Immature natural killer cell (primary cell): ENCODE measurements at regions not wholly inside any gene's neighbourhood (a gene's known extent, or its start where the extent isn't known, plus 50 kb on each side); places are given as distances from the start of the nearest gene placed in this dataset.
"Not testable (repeated sequence)": the region's sequence is repeated elsewhere in the genome, so short reads cannot be mapped to it uniquely, and the experiment has no call there.

Experiments used
- DNase-seq, 3 donors: peaks; one replicate each; pipeline ENCODE4 v3.0.0; 2022; ENCODE audit warnings: mixed read lengths in 1 of 3
- H3K27ac Mint-ChIP-seq, 6 donors: one replicate each; pipeline ENCODE4 v1.8.0; 2020; ENCODE audit warnings: mixed read lengths in 6 of 6, mild to moderate bottlenecking in 5 of 6, inconsistent platforms in 4 of 6, moderate library complexity in 3 of 6
- H3K27me3 Mint-ChIP-seq, 3 donors: one replicate each; pipeline ENCODE4 v1.8.0; 2020 to 2021; ENCODE audit warnings: low read depth in 3 of 3, mild to moderate bottlenecking in 3 of 3, mixed read lengths in 3 of 3, moderate library complexity in 3 of 3, inconsistent platforms in 1 of 3
- H3K36me3 Mint-ChIP-seq, 3 donors: one replicate each; pipeline ENCODE4 v1.8.0; 2020; ENCODE audit warnings: mixed read lengths in 3 of 3, inconsistent platforms in 2 of 3, mild to moderate bottlenecking in 2 of 3
- H3K4me1 Mint-ChIP-seq, 2 donors: one replicate each; pipeline ENCODE4 v1.8.0; 2020; ENCODE audit warnings: inconsistent platforms in 2 of 2, mild to moderate bottlenecking in 2 of 2, mixed read lengths in 2 of 2, moderate library complexity in 1 of 2
- H3K4me3 Mint-ChIP-seq, 5 donors: one replicate each; pipeline ENCODE4 v1.8.0; 2020; ENCODE audit warnings: mild to moderate bottlenecking in 5 of 5, mixed read lengths in 5 of 5, inconsistent platforms in 3 of 5, moderate library complexity in 3 of 5
- H3K9me3 Mint-ChIP-seq, 6 donors: one replicate each; pipeline ENCODE4 v1.8.0; 2020; ENCODE audit warnings: mild to moderate bottlenecking in 6 of 6, mixed read lengths in 6 of 6, inconsistent platforms in 4 of 6, moderate library complexity in 3 of 6

GRCh38 chr1:161454865-161455707, 50.2 kb upstream of the FCGR2A start:
- not testable (repeated sequence) for H3K27ac Mint-ChIP-seq, H3K4me1 Mint-ChIP-seq, DNase-seq, H3K9me3 Mint-ChIP-seq, H3K4me3 Mint-ChIP-seq, H3K27me3 Mint-ChIP-seq, H3K36me3 Mint-ChIP-seq

- H3K9me3 Mint-ChIP-seq, H3K27me3 Mint-ChIP-seq, H3K27ac Mint-ChIP-seq, H3K4me3 Mint-ChIP-seq, H3K4me1 Mint-ChIP-seq, H3K36me3 Mint-ChIP-seq, DNase-seq: not testable (repeated sequence)
Measured at GRCh38 chr1:161453950-161454864, 51.0 kb upstream of the FCGR2A start.

- DNase-seq, H3K27ac Mint-ChIP-seq, H3K9me3 Mint-ChIP-seq, H3K4me3 Mint-ChIP-seq, H3K4me1 Mint-ChIP-seq, H3K27me3 Mint-ChIP-seq, H3K36me3 Mint-ChIP-seq: not testable (repeated sequence)
Measured at GRCh38 chr1:161451698-161452348, 53.4 kb upstream of the FCGR2A start.

- H3K27me3 Mint-ChIP-seq, H3K9me3 Mint-ChIP-seq, H3K36me3 Mint-ChIP-seq, H3K27ac Mint-ChIP-seq, H3K4me3 Mint-ChIP-seq, DNase-seq, H3K4me1 Mint-ChIP-seq: not testable (repeated sequence)
Measured at GRCh38 chr1:161447760-161448332, 57.4 kb upstream of the FCGR2A start.

GRCh38 chr1:161447040-161447759, 58.1 kb upstream of the FCGR2A start:
- H3K4me1 Mint-ChIP-seq, H3K4me3 Mint-ChIP-seq, DNase-seq, H3K9me3 Mint-ChIP-seq, H3K36me3 Mint-ChIP-seq, H3K27ac Mint-ChIP-seq, H3K27me3 Mint-ChIP-seq: not testable (repeated sequence)

GRCh38 chr1:161444725-161445124, 60.5 kb upstream of the FCGR2A start:
- H3K4me3 Mint-ChIP-seq, H3K27ac Mint-ChIP-seq, H3K4me1 Mint-ChIP-seq, DNase-seq, H3K9me3 Mint-ChIP-seq, H3K36me3 Mint-ChIP-seq, H3K27me3 Mint-ChIP-seq: not testable (repeated sequence)

- H3K4me1 Mint-ChIP-seq, H3K27me3 Mint-ChIP-seq, H3K4me3 Mint-ChIP-seq, H3K27ac Mint-ChIP-seq, H3K9me3 Mint-ChIP-seq, H3K36me3 Mint-ChIP-seq, DNase-seq: not testable (repeated sequence)
Measured at GRCh38 chr1:161444255-161444654, 61.0 kb upstream of the FCGR2A start.

GRCh38 chr1:161440312-161440894, 64.9 kb upstream of the FCGR2A start:
- Mint-ChIP-seq H3K27me3 (peaks cover 9 to 16% (median 13%) of the 10 kb centered on the region in 3 donors), H3K36me3 (no peaks in the 10 kb centered on the region), H3K27ac (no peak overlapping the region), H3K9me3 (peaks cover 0 to 2% (median 0%) of the 10 kb centered on the region in 6 donors), H3K4me1 (peaks cover 12 to 13% of the 10 kb centered on the region in 2 donors), H3K4me3 (peak overlapping the region; percentile 81 to 88 (median 84))
- DNase-seq, result peak; percentile 55 to 63 (median 60)

- Mint-ChIP-seq H3K4me3 (peak overlapping the region; percentile 67 to 79 (median 68)), H3K9me3 (peaks cover 0 to 2% (median 0%) of the 10 kb centered on the region in 6 donors), H3K36me3 (peaks cover 0 to 3% (median 0%) of the 10 kb centered on the region in 3 donors), H3K27ac (no peak overlapping the region), H3K27me3 (peaks cover 9 to 16% (median 13%) of the 10 kb centered on the region in 3 donors), H3K4me1 (peaks cover 12 to 13% of the 10 kb centered on the region in 2 donors)
- peak in 1 of 3 donors; percentile 4 for DNase-seq
Measured at GRCh38 chr1:161439280-161440232, 65.7 kb upstream of the FCGR2A start.

- H3K4me3 Mint-ChIP-seq, H3K4me1 Mint-ChIP-seq, DNase-seq, H3K27me3 Mint-ChIP-seq, H3K9me3 Mint-ChIP-seq, H3K27ac Mint-ChIP-seq: not testable (repeated sequence)
- H3K36me3 Mint-ChIP-seq, result peaks cover 0 to 12% (median 8%) of the 10 kb centered on the region in 3 donors
Measured at GRCh38 chr1:161433191-161433590, 65.5 kb upstream of the CFAP126 start.

GRCh38 chr1:161432091-161432490, 64.4 kb upstream of the CFAP126 start:
- H3K4me3 Mint-ChIP-seq, result no peak overlapping the region
- H3K36me3 Mint-ChIP-seq, result peaks cover 0 to 12% (median 8%) of the 10 kb centered on the region in 3 donors
- peaks cover 12% of the 10 kb centered on the region in 3 donors for H3K27me3 Mint-ChIP-seq

More at GRCh38 chr1:161432091-161432490, 64.4 kb upstream of the CFAP126 start:
- peaks cover 7 to 11% of the 10 kb centered on the region in 2 donors for H3K4me1 Mint-ChIP-seq
- H3K9me3 Mint-ChIP-seq, result no peaks in the 10 kb centered on the region
- no peak overlapping the region for H3K27ac Mint-ChIP-seq
- DNase-seq, result no peak
